Mononuclear cell (primary cell): ENCODE measurements at regions not wholly inside any gene's neighbourhood (a gene's known extent, or its start where the extent isn't known, plus 50 kb on each side); places are given as distances from the start of the nearest gene placed in this dataset.

Experiments used
- H3K27me3 ChIP-seq: 2 replicates; pipeline ENCODE4 v1.6.0; 2011; ENCODE audit warnings: low read length, control low read depth; ENCODE audit not compliant: insufficient read depth
- H3K4me1 ChIP-seq: 2 replicates; pipeline ENCODE4 v1.5.1; 2011; ENCODE audit warnings: mild to moderate bottlenecking, low read length, control low read depth; ENCODE audit not compliant: insufficient read depth
- H3K4me3 ChIP-seq: 2 replicates; pipeline ENCODE4 v1.5.1; 2011; ENCODE audit warnings: mild to moderate bottlenecking, low read length, moderate library complexity
- H3K9me3 ChIP-seq: 2 replicates; pipeline ENCODE4 v1.5.1; 2011; ENCODE audit warnings: low read depth, mild to moderate bottlenecking, control low read depth, low read length

DNA sequence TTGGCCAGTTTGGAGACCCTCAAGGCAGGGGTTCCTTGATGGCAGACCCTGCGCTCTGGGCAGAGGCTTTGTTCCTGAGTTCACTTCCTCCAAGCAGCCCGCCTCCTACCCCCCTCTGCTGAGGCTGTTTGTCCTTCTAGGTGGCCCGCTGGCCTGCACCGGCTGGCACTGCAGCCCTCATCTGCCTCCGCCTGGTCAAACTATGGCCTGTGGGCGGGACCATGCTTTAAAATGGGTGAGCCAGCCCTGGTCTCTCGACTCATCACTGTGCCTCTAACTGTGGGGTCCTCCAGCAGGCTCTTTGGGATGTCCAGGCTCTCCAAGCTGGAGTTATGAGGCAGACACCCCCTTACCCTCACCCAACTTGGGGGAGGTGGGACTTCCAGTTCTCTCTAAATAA, 78.9 kb upstream of the SLC22A11 start:
- no peaks in the 10 kb centered on the region for H3K9me3 ChIP-seq
- no peak overlapping the region for H3K4me3 ChIP-seq
- H3K27me3 ChIP-seq, result no peaks in the 10 kb centered on the region
- H3K4me1 ChIP-seq, result no peaks in the 10 kb centered on the region

DNA sequence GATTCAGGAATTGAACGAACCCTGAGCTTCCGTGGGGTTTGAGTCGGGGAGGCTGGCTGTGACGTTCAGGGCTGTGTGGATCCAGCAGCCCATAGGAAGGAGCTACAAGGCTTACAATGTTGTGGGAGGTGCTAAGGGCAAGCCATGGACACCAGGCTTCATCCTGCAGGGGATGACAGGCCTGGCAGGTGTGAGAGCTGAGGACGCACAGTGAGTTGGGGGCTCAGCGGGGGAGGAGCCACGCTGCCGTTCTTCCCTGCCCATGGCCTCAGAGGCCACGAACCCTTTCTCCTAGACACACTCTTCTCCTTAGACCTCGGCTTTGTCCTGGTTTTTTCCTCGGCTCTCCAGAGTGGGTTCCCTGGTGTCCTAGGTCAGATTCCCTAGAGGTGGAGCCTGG, 78.1 kb upstream of the SLC22A11 start:
- no peaks in the 10 kb centered on the region for H3K4me1 ChIP-seq
- no peak overlapping the region for H3K4me3 ChIP-seq
- no peaks in the 10 kb centered on the region for H3K9me3 ChIP-seq
- no peaks in the 10 kb centered on the region for H3K27me3 ChIP-seq

DNA sequence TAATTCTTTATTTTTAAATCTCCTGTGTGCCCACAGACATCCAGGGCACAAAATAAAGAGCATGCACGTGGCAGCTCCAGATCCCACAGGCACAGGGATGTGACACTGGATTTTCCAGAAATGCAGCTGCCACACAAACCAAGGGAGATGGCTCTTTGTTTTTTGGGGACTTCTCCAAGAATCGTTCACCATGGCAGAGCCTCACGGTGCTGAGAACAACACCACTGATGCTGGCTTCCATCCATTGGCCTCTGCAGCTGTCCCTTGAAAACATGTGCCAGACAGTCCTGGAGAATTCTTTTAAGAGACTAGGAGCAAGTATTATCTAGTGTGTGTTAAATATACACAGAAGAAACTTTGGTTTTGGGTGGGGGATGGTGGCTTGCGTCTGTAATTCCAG, 73.2 kb upstream of the SLC22A11 start:
- no peak overlapping the region for H3K4me3 ChIP-seq

DNA sequence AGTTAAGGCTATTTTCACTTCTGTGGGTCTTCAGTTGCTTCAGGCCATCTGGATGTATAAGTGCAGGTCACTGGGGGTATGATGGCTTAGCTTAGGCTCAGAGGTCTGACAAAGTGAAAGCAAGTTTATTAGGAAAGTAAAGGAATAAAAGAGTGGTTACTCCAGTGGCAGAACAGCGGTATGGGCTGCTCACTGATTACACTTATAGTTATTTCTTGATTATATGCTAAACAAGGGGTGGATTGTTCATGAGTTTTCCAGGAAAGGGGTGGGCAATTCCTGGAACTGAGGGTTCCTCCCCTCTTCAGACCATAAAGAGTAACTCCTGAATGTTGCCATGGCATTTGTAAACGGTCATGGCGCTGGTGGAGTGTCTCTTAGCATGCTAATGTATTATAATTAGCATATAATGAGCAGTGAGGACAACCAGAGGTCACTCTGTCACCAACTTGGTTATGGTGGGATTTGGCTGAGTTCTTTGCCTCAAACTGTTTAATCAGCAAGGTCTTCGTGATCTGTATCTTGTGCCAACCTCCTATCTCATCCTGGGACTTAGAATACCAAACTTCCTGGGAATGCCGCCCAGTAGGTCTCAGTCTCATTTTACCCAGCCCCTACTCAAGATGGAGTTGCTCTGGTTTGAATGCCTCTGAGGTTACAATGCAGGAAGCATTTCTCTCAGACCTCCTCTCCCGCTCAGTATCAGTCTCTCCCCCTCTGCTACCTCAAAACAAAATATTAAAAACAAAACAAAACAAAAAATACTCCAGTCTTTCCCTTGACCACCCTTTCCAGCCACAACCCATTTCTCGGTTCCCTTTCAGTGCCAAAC, 71.3 kb upstream of the SLC22A11 start:
- no peaks in the 10 kb centered on the region for H3K4me1 ChIP-seq
- no peak overlapping the region for H3K4me3 ChIP-seq
- no peaks in the 10 kb centered on the region for H3K27me3 ChIP-seq
- no peaks in the 10 kb centered on the region for H3K9me3 ChIP-seq

More for the DNA sequence above, 73.2 kb upstream of the SLC22A11 start:
- Histone ChIP-seq H3K9me3 (no peaks in the 10 kb centered on the region), H3K27me3 (no peaks in the 10 kb centered on the region), H3K4me1 (no peaks in the 10 kb centered on the region)

DNA sequence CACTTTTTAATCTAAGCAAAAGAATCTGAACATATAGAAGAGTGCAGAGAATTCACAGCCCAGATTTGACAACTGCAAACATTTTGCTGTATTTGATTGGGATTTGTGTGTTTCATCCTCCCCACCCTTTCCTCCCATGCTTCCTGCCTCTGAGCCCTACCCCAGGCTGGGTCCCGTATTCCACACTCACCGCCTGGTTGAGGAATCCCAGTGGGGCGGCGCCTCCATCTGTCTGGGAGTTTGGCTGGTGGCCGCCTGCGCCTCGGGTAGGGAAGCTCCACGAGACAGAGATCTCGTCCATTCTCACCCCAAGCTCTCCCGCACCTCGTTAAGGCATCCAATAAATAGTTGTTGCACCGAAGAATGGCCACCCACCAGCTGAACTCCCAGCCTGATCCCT, 70.7 kb upstream of the SLC22A11 start:
- H3K4me3 ChIP-seq, result no peak overlapping the region
- H3K27me3 ChIP-seq, result no peaks in the 10 kb centered on the region
- peaks cover 4% of the 10 kb centered on the region for H3K4me1 ChIP-seq
- H3K9me3 ChIP-seq, result no peaks in the 10 kb centered on the region

DNA sequence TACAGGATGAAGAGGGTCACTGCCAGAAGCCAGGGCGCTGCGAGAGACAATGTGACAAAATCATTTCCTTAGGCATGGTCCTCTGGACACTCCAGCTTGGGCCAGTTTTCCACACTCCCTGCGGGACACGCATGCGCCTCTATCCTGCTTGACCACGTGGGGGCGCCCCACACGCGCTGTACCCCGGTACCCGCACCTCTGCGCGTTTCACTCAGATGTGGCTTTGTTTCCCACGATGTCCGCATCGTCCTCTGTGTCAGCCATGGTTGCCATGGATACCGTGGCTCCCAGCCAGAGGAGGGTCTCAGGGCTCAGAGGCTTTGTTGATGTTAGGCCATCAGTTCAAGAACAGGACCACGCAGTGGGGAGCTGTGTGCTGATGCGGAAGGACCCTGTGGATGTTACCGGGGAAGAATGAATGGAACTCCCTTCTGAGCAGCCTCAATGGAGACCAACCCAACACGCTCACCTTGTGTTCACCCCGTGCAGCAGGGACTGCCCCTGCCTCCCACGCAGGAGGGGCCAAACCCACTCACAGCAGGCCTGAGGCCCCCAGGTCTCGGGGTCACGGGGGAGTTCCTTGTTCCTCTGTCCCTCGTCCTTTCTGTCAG, 65.8 kb upstream of the SLC22A11 start:
- Histone ChIP-seq H3K4me3 (no peak overlapping the region), H3K27me3 (no peaks in the 10 kb centered on the region)

DNA sequence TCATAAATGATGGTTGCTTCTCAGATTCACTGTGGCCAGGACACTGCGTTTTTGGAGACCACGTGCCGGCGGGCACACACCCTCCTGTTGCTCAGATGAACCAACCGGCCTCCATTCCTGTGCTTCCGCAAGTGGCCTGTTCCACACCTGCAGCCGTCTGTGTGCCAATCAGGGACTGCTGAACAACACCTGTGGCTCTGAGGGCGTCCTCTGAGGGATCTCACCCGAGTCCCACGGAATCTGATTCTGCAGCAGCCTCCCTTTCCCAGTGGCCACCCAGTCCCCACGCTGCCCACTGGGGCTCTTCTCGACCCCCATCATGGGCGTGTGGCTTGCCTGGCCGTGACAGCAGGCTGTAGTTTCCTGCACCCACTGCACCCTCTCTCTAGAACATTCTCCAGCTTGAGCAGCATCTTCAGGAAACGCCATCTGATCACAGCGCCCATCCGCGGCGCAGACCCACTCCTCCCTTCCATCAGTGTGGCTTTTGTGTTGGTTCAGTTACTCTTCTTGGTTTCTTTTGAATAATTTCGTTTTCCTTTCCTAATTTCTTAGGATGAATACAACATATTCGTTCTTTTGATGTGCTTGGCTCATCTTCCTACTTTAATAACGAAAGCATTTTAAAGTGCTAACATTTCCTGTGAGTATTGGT, 65.1 kb upstream of the SLC22A11 start:
- Histone ChIP-seq H3K9me3 (no peaks in the 10 kb centered on the region), H3K4me1 (peaks cover 19% of the 10 kb centered on the region), H3K27me3 (no peaks in the 10 kb centered on the region), H3K4me3 (no peak overlapping the region)

More for the DNA sequence above, 65.8 kb upstream of the SLC22A11 start:
- Histone ChIP-seq H3K4me1 (peaks cover 19% of the 10 kb centered on the region), H3K9me3 (no peaks in the 10 kb centered on the region)

DNA sequence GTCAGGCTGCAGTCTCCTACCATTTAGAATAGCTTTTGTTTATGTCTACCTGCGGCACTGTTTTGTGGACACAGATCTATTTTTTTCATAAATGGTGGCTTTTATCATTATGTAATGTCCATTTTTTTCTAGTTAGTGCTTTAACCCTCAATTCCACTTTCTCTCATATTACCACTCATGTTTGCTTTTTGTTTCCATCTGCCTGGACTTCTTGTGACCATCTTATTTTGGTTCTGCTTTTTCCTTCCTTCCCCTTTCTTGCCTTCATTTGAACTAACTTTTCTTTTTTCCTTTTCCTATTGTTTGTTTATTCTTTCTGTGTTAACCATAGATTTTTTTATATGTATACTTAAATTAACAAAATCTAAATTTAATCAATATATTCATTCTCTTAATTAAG, 63.2 kb upstream of the SLC22A11 start:
- H3K4me3 ChIP-seq, result no peak overlapping the region
- no peaks in the 10 kb centered on the region for H3K27me3 ChIP-seq
- peaks cover 19% of the 10 kb centered on the region for H3K4me1 ChIP-seq
- H3K9me3 ChIP-seq, result no peaks in the 10 kb centered on the region

DNA sequence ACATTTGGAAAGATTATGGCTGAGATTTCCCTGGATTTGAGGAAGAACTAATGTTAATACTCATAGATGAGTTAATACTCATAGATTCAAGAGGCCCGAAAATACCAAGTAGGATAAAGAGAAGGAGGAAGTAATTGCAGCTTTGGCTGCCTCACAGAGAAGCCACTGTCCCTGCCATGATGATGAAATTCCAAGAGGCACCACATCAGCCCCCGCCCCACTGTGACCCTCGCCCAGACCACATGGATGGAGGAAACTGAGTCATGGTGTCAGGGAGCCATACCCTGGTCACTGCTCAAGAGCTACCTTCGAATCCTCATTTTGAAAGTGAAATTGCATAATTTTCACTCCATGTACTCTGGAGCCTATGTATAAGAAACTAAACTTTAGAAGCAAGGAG, 57.6 kb upstream of the SLC22A11 start:
- Histone ChIP-seq H3K27me3 (no peaks in the 10 kb centered on the region), H3K4me1 (peaks cover 25% of the 10 kb centered on the region), H3K9me3 (no peaks in the 10 kb centered on the region), H3K4me3 (no peak overlapping the region)

DNA sequence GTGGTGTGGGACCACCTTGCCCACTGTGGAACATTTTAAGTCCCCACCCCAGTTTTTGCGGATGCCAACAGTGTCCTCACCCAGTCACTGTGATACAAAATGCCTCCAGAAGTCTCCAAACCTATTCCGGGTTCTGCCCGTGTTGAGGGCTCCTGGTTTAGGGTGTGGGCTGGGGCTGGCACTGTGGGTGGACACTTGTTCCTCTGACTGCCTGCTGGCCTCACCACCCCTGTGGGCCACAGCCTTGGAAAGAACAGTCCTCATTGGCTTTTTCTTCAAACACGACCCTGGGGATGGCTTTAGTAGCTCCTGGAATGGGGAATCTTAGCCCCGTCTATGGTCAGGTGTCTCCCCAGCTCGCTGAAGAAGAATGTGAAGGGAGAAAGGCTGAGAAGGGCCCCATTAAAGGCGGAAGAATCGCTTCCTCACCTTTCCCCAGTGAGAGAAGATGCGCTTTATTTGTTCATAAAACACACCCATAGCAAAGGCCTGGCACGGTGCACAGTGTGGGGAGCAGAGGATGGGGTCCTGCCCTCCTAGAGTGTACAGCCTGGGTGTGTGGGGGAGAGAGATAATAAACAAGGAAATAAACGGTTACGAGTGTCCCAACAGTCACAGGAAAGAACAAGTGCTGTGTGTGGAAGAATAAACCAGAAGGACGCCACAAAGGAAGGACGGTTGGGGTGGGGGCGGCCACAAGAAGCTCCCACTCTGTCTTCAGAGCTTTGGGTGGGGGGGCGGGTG, 56.3 kb upstream of the SLC22A11 start:
- H3K4me3 ChIP-seq, result no peak overlapping the region
- no peaks in the 10 kb centered on the region for H3K27me3 ChIP-seq
- peaks cover 23% of the 10 kb centered on the region for H3K4me1 ChIP-seq
- no peaks in the 10 kb centered on the region for H3K9me3 ChIP-seq

DNA sequence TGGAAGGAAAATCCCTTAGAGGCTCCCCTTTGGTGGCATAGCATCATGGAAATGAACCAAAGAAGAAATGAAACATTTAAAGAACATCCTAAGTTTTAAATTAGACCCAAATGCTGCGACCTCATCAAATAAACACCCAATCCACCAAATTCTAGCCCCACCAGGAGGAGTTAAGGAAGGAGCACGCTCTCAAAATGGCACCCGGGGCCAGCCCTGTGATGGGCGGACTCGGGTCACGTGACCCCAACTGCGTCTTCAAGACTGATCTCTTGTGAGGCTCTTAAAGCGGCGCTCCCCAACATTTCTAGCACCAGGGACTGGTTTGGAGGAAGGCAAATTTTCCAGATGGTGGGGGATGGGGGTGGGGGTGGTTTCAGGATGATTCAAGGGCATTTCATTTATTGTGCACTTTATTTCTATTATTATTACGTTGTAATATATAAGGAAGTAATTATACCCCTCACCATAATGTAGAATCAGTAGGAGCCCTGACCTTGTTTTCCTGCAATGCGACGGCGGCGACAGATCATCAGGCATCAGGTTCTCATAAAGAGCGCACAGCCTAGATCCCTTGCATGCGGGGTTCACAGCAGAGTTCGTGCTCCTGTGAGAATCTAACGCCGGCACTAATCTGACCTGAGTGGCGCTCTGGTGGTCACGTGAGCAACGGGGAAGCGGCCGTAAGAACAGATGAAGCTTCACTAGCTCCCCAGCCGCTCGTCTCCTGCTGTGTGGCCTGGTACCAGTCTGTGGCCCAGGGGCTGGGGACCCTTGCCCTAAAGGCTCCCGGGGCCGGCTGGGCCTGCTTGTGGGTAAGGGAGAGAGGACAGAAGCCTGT, 55.3 kb upstream of the SLC22A11 start:
- Histone ChIP-seq H3K9me3 (no peaks in the 10 kb centered on the region), H3K27me3 (no peaks in the 10 kb centered on the region)

DNA sequence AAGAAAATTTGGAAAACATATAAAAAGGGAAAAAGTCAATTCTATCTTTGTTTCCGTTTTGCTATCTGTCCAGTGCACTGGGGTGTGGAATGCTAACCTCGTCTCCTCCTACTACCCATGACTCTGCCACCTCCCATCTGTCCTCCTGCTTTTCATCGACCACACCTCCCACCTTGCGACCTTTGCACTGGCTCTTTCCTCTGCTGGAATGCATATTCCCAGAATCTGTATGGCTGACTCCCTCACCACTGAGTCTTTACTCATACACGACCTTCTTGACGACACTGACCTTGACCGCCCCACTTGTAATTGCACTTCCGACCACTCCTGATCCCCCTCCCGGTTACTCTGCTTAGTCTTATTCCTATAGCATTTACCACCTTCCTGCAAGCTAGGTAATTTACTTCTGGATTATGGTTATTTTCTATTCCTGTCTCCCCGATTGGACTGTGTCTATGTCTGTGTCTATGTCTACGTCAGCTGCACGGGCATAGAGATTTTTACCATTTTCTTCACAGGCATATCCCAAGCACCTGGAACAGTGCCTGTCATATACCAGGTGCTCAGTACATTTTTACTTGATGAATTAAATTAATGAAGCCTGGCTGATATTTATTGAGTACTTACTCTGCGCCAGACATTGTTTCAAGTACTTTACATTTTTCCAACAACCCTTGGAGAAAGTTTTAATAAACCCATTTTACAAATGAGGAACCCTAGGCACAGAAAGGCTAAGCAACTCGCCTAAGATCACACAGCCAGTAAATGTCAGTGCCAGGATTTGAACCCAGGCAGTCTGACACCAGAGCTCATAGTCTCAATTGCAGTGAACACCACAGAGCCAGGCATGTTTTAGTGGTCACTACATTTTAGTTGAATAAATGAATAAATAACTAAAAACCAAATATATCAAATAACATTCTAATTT, 54.0 kb upstream of the SLC22A11 start:
- H3K4me1 ChIP-seq, result peaks cover 23% of the 10 kb centered on the region
- no peaks in the 10 kb centered on the region for H3K27me3 ChIP-seq
- no peaks in the 10 kb centered on the region for H3K9me3 ChIP-seq
- H3K4me3 ChIP-seq, result no peak overlapping the region

More for the DNA sequence above, 55.3 kb upstream of the SLC22A11 start:
- Histone ChIP-seq H3K4me3 (no peak overlapping the region), H3K4me1 (peaks cover 23% of the 10 kb centered on the region)

DNA sequence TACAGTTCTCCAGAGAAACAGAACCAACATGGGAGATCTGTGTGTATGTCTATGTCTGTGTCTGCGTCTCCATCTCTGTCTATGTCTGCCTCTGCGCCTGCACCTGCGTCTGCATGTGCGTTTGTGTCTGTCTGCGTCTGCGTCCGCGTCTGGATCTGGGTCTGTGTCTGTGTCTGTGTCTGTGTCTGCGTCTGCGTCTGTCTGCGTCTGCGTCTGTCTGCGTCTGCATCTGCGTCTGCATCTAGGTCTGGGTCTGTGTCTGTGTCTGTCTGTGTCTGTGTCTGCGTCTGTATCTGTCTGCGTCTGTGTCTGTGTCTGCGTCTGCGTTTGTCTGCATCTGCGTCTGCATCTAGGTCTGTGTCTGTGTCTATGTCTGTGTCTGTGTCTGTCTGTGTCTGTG, 53.1 kb upstream of the SLC22A11 start:
- Histone ChIP-seq H3K4me1 (peaks cover 22% of the 10 kb centered on the region), H3K4me3 (no peak overlapping the region), H3K27me3 (no peaks in the 10 kb centered on the region), H3K9me3 (no peaks in the 10 kb centered on the region)
